ENCODE measurements at regions not wholly inside any gene's neighbourhood (a gene's known extent, or its start where the extent isn't known, plus 50 kb on each side); places are given as distances from the start of the nearest gene placed in this dataset.

DNA sequence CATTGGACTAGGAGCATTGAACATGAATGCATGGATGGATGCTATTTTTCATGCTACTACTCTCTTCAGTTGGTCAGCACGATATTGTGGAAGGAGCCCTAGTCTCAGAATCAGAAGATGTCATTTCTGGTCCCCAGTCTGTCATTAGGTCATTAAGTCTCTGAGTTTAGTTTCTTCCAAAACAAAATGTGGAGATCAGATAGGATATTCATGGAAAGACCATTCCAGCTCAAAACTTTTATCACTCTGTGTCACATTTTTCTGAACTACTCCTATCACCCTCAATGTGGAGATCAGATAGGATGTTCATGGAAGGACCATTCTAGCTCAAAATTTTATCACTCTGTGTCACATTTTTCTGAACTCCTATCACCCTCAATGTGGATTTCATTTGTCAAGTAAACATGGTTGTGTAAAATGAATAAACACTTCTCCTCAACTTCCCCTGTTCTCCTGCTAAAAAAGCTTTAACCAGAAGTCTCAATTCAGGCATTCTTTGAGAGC, 296.8 kb downstream of the MRPS30 start:
- Histone ChIP-seq H3K36me3 (ENCODE audit: control insufficient read depth, insufficient read depth, low read length) (no peaks in the 10 kb centered on the region), H3K9me3 (ENCODE audit: control insufficient read depth in 2 of 2, low read length in 2 of 2) (peaks cover 0 to 4% of the 10 kb centered on the region in 2 experiments), H3K4me1 (ENCODE audit: control insufficient read depth, insufficient read depth, low read length, poor library complexity, severe bottlenecking) (no peaks in the 10 kb centered on the region), H3K4me3 (ENCODE audit: low read depth, low read length) (no peak overlapping the region), H3K27me3 (ENCODE audit: control insufficient read depth, insufficient read depth, low read length) (no peaks in the 10 kb centered on the region), H3K27ac (ENCODE audit: insufficient read depth, low read length, poor library complexity, severe bottlenecking) (no peak overlapping the region)
- H3K4me3 Mint-ChIP-seq: no peak overlapping the region
- no peak overlapping the region for H3K27ac Mint-ChIP-seq
- H3K4me1 Mint-ChIP-seq: no peaks in the 10 kb centered on the region
- DNase-seq (no peak), ATAC-seq (ENCODE audit: low read depth in 2 of 2) (no peak)
- peaks cover 4 to 24% (median 10%) of the 10 kb centered on the region in 7 donors for H3K9me3 Mint-ChIP-seq
- no peaks in the 10 kb centered on the region for H3K36me3 Mint-ChIP-seq
- no peaks in the 10 kb centered on the region for H3K27me3 Mint-ChIP-seq

DNA sequence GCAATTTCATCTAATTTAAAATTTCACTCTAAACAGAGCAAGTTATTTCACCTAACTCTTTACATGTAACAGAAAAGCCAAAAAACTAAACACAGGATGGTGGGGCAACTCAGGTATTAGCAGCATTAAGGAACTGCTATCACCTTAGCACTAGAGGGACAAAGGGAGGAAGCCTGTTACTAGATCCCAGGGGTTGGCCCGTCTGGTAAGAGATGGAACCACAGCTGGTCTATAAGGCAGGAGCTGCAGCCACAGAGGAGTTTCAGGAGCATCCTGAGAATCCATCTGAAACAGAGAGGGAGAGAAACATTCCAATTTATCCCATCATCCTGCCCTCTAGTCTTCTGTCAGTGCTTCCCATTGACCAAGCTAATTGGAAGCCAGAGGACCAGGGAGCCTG, 300.3 kb downstream of the MRPS30 start:
- no peaks in the 10 kb centered on the region for H3K36me3 ChIP-seq (ENCODE audit: control insufficient read depth, insufficient read depth, low read length)
- no peaks in the 10 kb centered on the region for H3K27me3 ChIP-seq (ENCODE audit: control insufficient read depth, insufficient read depth, low read length)
- H3K9me3 ChIP-seq (ENCODE audit: control insufficient read depth in 2 of 2, low read length in 2 of 2): peaks cover 1 to 4% of the 10 kb centered on the region in 2 experiments
- no peaks in the 10 kb centered on the region for H3K4me1 ChIP-seq (ENCODE audit: control insufficient read depth, insufficient read depth, low read length, poor library complexity, severe bottlenecking)
- no peak overlapping the region for H3K27ac ChIP-seq (ENCODE audit: insufficient read depth, low read length, poor library complexity, severe bottlenecking)
- ATAC-seq (ENCODE audit: low read depth in 2 of 2) (no peak), DNase-seq (no peak)
- peaks cover 3 to 15% (median 6%) of the 10 kb centered on the region in 7 donors for H3K9me3 Mint-ChIP-seq
- H3K4me1 Mint-ChIP-seq: no peaks in the 10 kb centered on the region
- H3K27ac Mint-ChIP-seq: no peak overlapping the region
- H3K36me3 Mint-ChIP-seq: no peaks in the 10 kb centered on the region
- no peak overlapping the region for H3K4me3 ChIP-seq (ENCODE audit: low read depth, low read length)
- no peak overlapping the region for H3K4me3 Mint-ChIP-seq
- H3K27me3 Mint-ChIP-seq: no peaks in the 10 kb centered on the region

DNA sequence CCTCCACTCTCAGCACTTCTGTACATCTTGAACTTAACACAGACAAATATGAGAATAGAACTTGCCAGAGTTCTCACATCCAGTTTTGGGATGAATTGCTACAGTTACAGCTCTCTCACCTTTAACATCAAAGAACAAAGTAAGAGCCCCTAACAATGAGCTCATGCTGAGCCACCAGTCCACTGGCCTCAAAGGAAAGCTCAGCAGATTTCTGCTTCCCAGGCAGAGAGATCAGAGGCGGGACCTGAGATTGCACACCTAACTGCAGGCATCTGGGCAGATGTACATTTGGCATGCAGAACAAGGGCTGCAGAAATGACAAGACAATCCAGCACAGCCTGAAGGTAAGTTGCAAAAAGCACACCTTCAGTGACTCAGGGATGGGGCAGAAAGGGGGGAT, 300.9 kb downstream of the MRPS30 start:
- no peak for ATAC-seq (ENCODE audit: low read depth in 2 of 2)
- peaks cover 3 to 12% (median 6%) of the 10 kb centered on the region in 7 donors for H3K9me3 Mint-ChIP-seq

GRCh38 chr5:45110399-45110798, 301.7 kb downstream of the MRPS30 start:
- DNase-seq (no peak), ATAC-seq (ENCODE audit: low read depth in 2 of 2) (no peak)
- Histone ChIP-seq H3K36me3 (ENCODE audit: control insufficient read depth, insufficient read depth, low read length) (no peaks in the 10 kb centered on the region), H3K4me1 (ENCODE audit: control insufficient read depth, insufficient read depth, low read length, poor library complexity, severe bottlenecking) (no peaks in the 10 kb centered on the region), H3K9me3 (ENCODE audit: control insufficient read depth in 2 of 2, low read length in 2 of 2) (peaks cover 1 to 4% of the 10 kb centered on the region in 2 experiments), H3K27ac (ENCODE audit: insufficient read depth, low read length, poor library complexity, severe bottlenecking) (no peak overlapping the region), H3K27me3 (ENCODE audit: control insufficient read depth, insufficient read depth, low read length) (no peaks in the 10 kb centered on the region), H3K4me3 (ENCODE audit: low read depth, low read length) (no peak overlapping the region)
- Mint-ChIP-seq H3K27ac (no peak overlapping the region), H3K36me3 (no peaks in the 10 kb centered on the region), H3K4me3 (no peak overlapping the region), H3K9me3 (peaks cover 4 to 12% (median 9%) of the 10 kb centered on the region in 7 donors), H3K27me3 (no peaks in the 10 kb centered on the region), H3K4me1 (no peaks in the 10 kb centered on the region)

More for the DNA sequence above, 300.9 kb downstream of the MRPS30 start:
- no peaks in the 10 kb centered on the region for H3K27me3 Mint-ChIP-seq
- H3K4me1 ChIP-seq (ENCODE audit: control insufficient read depth, insufficient read depth, low read length, poor library complexity, severe bottlenecking): no peaks in the 10 kb centered on the region
- H3K27me3 ChIP-seq (ENCODE audit: control insufficient read depth, insufficient read depth, low read length): no peaks in the 10 kb centered on the region
- no peaks in the 10 kb centered on the region for H3K36me3 ChIP-seq (ENCODE audit: control insufficient read depth, insufficient read depth, low read length)
- H3K4me3 Mint-ChIP-seq: no peak overlapping the region
- H3K36me3 Mint-ChIP-seq: no peaks in the 10 kb centered on the region
- H3K27ac ChIP-seq (ENCODE audit: insufficient read depth, low read length, poor library complexity, severe bottlenecking): no peak overlapping the region
- DNase-seq: no peak
- no peaks in the 10 kb centered on the region for H3K4me1 Mint-ChIP-seq
- H3K4me3 ChIP-seq (ENCODE audit: low read depth, low read length): no peak overlapping the region
- peak overlapping the region in 1 of 3 donors; percentile 29 for H3K27ac Mint-ChIP-seq
- H3K9me3 ChIP-seq (ENCODE audit: control insufficient read depth in 2 of 2, low read length in 2 of 2): peaks cover 1 to 4% of the 10 kb centered on the region in 2 experiments

DNA sequence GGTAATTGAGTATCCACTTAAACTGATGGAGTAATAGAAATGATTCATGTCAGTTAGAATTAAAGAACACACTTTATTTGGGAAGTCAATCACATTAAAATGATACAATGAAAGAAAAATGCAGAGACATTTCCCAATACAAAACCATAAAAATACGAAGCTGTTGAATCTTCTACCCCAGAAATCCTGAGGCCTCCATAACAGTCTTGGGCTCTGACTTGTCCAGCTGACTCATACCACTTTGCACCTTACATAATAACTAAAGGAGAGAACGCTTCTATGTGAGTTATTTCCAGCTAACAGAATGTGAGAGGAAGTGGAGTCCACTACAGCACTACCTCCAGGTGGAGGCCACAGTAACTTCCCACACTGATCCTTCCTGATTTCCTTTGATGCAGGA, 305.0 kb downstream of the MRPS30 start:
- H3K36me3 Mint-ChIP-seq: no peaks in the 10 kb centered on the region
- DNase-seq: no peak
- H3K4me3 ChIP-seq (ENCODE audit: low read depth, low read length): no peak overlapping the region
- H3K27me3 ChIP-seq (ENCODE audit: control insufficient read depth, insufficient read depth, low read length): no peaks in the 10 kb centered on the region
- no peak for ATAC-seq (ENCODE audit: low read depth in 2 of 2)
- no peak overlapping the region for H3K27ac Mint-ChIP-seq
- H3K4me3 Mint-ChIP-seq: no peak overlapping the region
- no peaks in the 10 kb centered on the region for H3K36me3 ChIP-seq (ENCODE audit: control insufficient read depth, insufficient read depth, low read length)
- H3K9me3 ChIP-seq (ENCODE audit: control insufficient read depth in 2 of 2, low read length in 2 of 2): peaks cover 0 to 3% of the 10 kb centered on the region in 2 experiments
- no peak overlapping the region for H3K27ac ChIP-seq (ENCODE audit: insufficient read depth, low read length, poor library complexity, severe bottlenecking)
- peaks cover 0 to 16% (median 6%) of the 10 kb centered on the region in 7 donors for H3K9me3 Mint-ChIP-seq
- no peaks in the 10 kb centered on the region for H3K4me1 ChIP-seq (ENCODE audit: control insufficient read depth, insufficient read depth, low read length, poor library complexity, severe bottlenecking)
- no peaks in the 10 kb centered on the region for H3K27me3 Mint-ChIP-seq
- H3K4me1 Mint-ChIP-seq: no peaks in the 10 kb centered on the region

DNA sequence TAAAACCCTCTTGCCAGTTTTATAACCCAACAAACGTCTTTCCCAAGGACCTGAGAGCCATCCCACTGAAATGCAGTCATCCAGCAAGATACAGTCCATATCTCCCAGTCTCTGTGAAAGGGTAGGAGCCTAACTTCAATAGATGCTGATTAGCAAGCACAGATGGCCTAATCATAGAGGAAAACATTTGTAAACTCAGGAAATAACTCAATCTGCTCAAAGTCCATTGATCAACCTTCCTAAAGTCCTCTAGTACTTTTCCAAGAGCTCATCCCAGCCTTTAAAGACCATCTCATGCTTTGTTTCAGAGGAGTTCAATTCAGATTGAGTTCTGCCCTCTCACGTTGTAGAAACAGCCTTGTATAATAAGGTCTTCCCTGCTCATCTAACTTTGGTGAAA, 324.2 kb downstream of the MRPS30 start:
- ATAC-seq (ENCODE audit: low read depth in 2 of 2) (no peak), DNase-seq (no peak)
- H3K27me3 ChIP-seq (ENCODE audit: control insufficient read depth, insufficient read depth, low read length): no peaks in the 10 kb centered on the region
- H3K36me3 ChIP-seq (ENCODE audit: control insufficient read depth, insufficient read depth, low read length): no peaks in the 10 kb centered on the region
- H3K4me1 ChIP-seq (ENCODE audit: control insufficient read depth, insufficient read depth, low read length, poor library complexity, severe bottlenecking): no peaks in the 10 kb centered on the region
- no peak overlapping the region for H3K27ac Mint-ChIP-seq
- H3K27ac ChIP-seq (ENCODE audit: insufficient read depth, low read length, poor library complexity, severe bottlenecking): no peak overlapping the region
- no peaks in the 10 kb centered on the region for H3K36me3 Mint-ChIP-seq
- no peaks in the 10 kb centered on the region for H3K27me3 Mint-ChIP-seq
- H3K9me3 Mint-ChIP-seq: peaks cover 2 to 29% (median 12%) of the 10 kb centered on the region in 7 donors
- H3K4me3 Mint-ChIP-seq: no peak overlapping the region
- H3K9me3 ChIP-seq (ENCODE audit: control insufficient read depth in 2 of 2, low read length in 2 of 2): no peaks in the 10 kb centered on the region
- no peaks in the 10 kb centered on the region for H3K4me1 Mint-ChIP-seq
- H3K4me3 ChIP-seq (ENCODE audit: low read depth, low read length): no peak overlapping the region

DNA sequence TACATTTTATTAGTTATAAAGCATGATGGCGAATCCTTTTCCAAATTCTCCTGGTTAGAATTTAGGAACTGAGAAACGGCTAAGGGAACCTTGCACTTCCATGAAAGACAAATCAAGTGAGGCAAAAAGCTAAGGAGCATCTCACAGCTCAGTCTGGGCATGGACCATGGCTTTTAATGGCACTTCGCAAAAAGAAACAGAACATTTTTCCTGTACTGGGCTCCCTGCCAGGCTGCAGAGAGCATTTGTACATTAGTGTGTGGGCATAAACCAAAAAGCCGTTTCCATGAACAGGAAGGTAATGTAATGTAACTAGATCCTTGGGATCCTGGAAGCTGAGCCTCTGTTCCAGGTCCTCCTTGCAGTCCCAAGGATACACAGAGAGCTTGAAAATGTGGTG, 354.2 kb downstream of the MRPS30 start:
- Mint-ChIP-seq H3K9me3 (peaks cover 3 to 14% (median 7%) of the 10 kb centered on the region in 7 donors), H3K4me1 (no peaks in the 10 kb centered on the region), H3K27me3 (no peaks in the 10 kb centered on the region), H3K36me3 (no peaks in the 10 kb centered on the region), H3K4me3 (no peak overlapping the region), H3K27ac (no peak overlapping the region)
- Histone ChIP-seq H3K36me3 (ENCODE audit: control insufficient read depth, insufficient read depth, low read length) (no peaks in the 10 kb centered on the region), H3K27ac (ENCODE audit: insufficient read depth, low read length, poor library complexity, severe bottlenecking) (no peak overlapping the region), H3K4me3 (ENCODE audit: low read depth, low read length) (no peak overlapping the region), H3K9me3 (ENCODE audit: control insufficient read depth in 2 of 2, low read length in 2 of 2) (peaks cover 0 to 3% of the 10 kb centered on the region in 2 experiments), H3K4me1 (ENCODE audit: control insufficient read depth, insufficient read depth, low read length, poor library complexity, severe bottlenecking) (no peaks in the 10 kb centered on the region), H3K27me3 (ENCODE audit: control insufficient read depth, insufficient read depth, low read length) (no peaks in the 10 kb centered on the region)
- no peak for ATAC-seq (ENCODE audit: low read depth in 2 of 2)
- DNase-seq: no peak

GRCh38 chr5:45171563-45171962, 362.8 kb downstream of the MRPS30 start:
- Histone ChIP-seq H3K27ac (ENCODE audit: insufficient read depth, low read length, poor library complexity, severe bottlenecking) (no peak overlapping the region), H3K4me3 (ENCODE audit: low read depth, low read length) (no peak overlapping the region), H3K27me3 (ENCODE audit: control insufficient read depth, insufficient read depth, low read length) (no peaks in the 10 kb centered on the region), H3K9me3 (ENCODE audit: control insufficient read depth in 2 of 2, low read length in 2 of 2) (no peaks in the 10 kb centered on the region), H3K36me3 (ENCODE audit: control insufficient read depth, insufficient read depth, low read length) (no peaks in the 10 kb centered on the region), H3K4me1 (ENCODE audit: control insufficient read depth, insufficient read depth, low read length, poor library complexity, severe bottlenecking) (no peaks in the 10 kb centered on the region)
- ATAC-seq (ENCODE audit: low read depth in 2 of 2) (no peak), DNase-seq (no peak)
- Mint-ChIP-seq H3K27me3 (no peaks in the 10 kb centered on the region), H3K27ac (no peak overlapping the region), H3K4me3 (no peak overlapping the region), H3K4me1 (no peaks in the 10 kb centered on the region), H3K36me3 (no peaks in the 10 kb centered on the region), H3K9me3 (peaks cover 0 to 6% (median 3%) of the 10 kb centered on the region in 7 donors)
